ENCODE measurements at regions not wholly inside any gene's neighbourhood (a gene's known extent, or its start where the extent isn't known, plus 50 kb on each side); places are given as distances from the start of the nearest gene placed in this dataset.

DNA sequence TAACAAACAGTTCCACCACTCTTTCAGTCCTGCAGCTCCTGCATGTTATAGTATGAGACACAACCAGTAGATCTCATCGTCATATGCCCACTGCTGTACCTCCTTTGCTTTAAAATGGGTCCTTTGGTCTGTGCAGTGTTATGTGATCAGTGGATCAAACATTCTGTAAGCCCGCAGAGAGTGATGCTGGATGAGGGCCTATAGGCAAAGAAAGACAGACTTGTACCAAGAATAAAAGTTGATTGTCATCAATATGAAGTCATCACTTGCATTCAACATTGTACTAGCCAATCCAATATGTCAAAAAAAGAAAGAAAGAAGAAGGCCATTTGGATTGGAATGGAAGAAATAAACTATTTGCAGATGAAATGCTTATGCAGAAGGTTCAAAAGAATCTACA lies 79.8 kb upstream of the PHYHIPL start:
- no peak for FAIRE-seq

DNA sequence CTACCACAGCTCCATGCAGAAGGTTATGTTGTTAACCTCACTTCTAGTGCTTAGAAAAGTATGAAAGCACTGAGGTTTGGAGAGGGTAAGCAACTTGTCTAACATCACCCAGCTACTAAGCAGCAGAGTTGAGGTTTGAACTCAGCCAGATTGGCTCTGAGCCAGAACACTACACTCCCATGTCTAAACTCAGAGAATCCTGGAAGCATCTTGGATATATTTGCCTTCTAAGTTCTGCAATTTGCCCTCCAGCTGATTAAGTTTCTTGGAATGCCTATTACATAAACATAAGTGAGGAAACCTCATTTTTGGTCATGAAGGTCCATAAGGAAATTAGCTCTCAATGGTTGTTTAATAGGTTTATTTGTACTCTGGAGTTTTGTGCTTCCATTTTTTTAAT lies 78.1 kb upstream of the PHYHIPL start:
- FAIRE-seq: no peak

DNA sequence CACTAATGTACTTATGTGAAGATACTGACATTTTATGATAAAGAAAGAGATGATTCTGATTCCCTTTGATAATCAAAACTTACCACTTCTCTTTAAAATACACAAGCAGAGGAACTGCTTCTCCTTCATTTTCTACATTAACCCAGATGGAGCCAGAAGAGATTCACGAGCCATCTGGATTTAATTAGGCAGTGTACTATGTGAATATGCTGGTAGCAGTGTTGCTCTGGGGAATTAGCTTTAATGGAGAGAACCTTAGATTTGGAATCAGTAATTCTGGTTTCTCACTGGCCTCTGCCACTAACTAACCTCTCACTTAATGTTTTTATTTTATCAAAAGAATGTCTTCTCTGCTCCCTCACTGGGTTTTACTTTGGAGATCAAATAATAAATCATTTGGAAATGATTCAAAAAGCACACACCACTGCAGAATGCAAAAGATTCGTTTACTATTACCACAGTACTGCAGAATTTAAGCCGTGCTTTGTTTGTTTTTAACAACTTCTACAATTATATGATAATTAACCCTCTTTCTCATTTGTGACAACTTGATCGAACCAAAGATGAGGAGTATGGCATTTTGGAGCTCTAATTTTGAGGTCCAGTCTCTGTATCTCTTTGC lies 77.5 kb upstream of the PHYHIPL start:
- FAIRE-seq: no peak

DNA sequence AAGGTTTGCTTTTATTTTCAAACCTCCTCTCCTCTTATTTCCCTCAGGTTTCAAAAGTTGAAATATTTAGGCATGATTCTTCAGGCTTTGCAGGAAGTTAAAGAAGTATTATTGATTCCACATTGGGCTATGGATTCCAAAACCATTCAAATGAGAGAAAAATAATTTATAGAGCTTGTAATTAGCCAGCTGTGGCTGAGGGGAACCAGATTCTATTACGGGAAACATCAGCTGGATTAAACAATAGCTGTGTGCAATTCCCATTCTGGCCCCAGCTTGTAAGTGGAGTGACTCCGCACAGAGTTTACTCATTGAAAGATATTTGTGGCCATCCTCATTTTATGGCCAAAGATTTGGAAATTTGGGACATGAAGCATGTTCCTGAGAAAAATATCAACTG lies 77.0 kb upstream of the PHYHIPL start:
- FAIRE-seq: no peak

DNA sequence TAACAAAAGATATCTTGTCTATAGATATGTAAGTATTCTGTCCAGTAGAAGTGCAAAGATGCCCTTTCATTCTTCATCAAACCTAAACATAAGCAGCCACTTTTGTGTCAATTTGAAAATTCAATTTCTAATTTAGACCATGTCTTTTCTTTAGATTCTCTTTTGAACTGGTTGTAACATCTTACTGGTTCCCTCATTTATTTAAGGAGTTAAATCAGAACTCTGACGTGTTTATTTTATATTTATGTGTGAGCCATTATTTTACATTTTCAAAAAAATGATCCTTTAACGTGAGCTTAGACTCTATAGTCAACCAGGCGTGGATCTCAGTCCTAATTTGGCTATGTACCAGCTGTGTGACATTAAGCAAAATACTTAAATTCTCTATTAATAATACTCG lies 74.0 kb upstream of the PHYHIPL start:
- FAIRE-seq: no peak

DNA sequence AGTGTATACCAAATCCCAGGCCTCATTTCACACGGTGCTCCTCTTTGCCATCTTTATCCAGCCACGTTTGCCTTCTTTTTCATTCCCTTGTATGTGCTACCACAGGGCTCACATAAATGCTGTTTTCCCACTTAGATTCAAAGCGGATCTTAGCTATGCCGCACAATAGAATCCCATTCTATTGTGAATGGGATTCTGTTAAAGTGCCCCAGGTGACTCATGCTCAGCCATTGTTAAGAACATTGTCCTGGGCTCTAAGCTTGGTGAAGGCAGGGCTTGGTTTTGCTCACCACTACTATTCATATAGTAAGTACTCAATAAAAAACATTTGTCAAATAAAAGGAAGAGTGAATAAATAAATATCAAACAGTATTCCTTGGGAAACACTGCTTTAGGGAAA lies 72.3 kb upstream of the PHYHIPL start:
- FAIRE-seq: no peak

DNA sequence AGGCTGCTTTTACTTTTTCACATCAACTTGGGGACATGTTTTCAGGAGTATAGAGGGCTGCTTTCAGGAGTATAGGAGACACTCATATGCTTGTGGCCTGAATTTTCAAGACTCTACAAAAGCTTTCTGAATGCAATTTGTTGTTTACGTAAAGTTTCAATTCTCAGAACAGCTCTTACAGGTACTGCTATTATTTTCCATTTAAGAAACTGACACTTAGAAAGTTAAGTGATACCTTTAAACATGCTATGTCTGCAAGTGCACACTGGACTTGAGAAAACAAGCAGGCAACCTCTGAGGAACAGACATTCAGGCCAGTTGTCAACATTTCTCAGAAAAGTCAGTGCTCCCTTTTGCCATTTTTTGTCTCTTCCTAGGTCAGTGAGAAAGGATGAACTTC lies 70.0 kb upstream of the PHYHIPL start:
- FAIRE-seq: no peak

DNA sequence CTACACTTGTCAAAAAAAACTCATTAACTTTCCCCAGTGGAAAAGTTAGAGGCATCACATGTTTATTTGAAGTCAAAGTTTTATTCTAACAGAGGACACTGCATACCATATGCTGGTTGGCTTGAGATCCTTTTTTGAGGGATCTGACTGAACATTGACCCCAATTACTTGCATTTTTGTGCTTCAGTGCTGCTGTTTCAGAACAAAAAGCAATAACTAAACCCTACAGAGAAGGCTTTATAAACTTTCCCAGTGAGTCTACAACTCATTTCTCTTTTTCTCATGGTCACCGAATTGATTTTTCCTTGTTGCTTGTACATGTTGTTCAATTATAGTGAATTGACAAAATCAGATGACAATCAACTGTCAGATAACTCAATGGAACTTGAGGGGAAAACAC lies 69.3 kb upstream of the PHYHIPL start:
- FAIRE-seq: no peak

DNA sequence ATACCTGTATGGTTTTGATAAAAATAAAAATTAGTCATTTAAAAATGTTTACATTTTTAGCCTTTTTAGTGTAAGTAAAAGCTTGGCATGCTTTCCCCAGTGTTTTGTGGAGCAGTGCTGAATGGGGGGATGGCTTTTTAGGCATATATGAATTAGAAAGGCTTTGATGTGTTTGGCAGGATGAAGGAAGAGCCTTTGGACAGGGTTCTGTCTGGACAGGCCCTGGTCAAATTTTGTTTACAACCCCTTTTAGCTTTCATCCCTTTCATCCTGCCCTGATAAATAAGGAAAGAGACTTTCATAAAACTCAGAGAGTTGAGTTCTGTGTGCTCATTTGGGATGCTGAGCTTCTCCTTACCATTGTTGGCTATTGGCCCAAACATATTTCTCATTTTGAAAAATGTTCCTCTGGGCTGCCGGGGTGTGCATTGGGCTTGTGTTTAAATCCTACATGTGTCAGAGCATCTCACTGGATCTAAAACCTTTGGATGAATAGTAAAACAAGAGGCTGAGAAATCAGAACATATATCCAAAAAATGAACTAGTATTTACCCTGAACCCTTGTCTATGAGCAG lies 68.1 kb upstream of the PHYHIPL start:
- FAIRE-seq: no peak

DNA sequence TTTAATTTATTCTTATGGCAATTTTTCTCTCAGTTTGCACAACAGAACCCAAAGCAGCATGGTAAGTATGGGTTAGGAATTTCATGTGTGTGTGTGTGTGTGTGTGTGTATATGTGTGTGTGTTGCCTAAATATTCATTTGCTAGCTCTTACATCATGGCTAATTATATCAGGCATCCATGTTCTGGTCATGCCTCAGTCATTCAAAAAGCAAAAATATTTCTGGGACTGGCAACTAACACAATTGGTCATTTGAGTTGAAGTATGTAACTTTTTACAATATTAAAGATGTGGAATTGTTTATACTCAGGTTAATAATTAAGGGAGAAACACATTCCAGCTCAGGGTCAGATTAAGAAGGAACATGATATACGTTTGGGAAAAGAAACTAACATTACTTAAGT lies 67.6 kb upstream of the PHYHIPL start:
- FAIRE-seq: no peak

DNA sequence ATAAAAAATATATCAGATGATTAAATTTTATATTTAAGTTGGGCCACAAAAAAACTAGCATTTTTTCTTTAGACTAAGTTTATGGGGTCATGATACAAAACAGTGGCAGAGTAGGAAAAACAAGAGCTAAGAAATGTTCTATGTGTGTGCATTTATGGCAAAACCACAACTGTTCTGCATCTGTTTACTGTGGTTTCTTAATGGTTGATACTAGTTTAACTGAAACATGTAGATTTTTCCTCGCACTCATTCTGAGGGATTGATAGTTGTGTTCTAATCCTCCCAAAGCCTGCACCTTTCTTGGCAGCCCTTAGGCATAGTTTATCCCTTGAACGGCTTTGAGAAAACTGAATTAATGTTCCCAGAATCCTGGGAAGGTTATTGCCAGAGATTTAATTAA lies 66.6 kb upstream of the PHYHIPL start:
- no peak for FAIRE-seq

DNA sequence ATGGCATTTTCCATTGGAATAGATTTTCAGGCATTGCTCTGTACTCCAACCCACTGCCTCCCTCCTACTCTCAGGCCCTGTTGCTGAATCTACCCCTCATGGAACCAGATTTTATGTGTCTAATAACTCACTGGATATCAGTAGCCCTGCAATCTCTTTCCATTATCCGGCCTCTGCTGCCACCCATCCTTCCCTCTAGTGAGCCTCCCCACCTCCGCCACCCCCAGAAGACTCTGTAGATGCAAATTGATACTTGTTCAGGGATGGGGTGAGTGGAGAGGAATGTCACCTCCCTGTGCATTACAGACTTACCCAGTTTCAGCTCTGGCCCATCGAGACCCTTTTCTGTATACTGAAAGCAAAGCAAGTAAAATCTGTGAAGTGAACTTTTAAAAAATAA lies 52.3 kb upstream of the PHYHIPL start:
- no peak for FAIRE-seq

DNA sequence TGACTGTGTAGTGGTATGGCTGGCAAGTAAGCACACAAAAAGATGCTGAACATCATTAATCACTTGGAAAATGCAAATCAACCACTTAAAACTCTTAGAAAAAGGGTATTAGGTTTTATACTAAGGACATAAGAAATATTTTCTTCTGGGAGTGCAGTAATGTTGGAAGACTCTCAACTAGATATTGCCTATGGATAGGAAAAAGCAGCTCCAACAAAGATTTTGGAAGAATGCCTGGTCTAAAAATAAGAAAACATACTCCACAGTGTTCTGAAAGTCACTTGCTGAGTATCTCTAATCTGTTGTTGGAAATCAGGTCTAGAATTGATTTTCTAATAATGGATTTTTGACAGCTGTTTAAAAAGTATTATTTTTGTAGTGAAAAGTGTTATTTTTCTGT lies 50.8 kb upstream of the PHYHIPL start:
- no peak for FAIRE-seq

DNA sequence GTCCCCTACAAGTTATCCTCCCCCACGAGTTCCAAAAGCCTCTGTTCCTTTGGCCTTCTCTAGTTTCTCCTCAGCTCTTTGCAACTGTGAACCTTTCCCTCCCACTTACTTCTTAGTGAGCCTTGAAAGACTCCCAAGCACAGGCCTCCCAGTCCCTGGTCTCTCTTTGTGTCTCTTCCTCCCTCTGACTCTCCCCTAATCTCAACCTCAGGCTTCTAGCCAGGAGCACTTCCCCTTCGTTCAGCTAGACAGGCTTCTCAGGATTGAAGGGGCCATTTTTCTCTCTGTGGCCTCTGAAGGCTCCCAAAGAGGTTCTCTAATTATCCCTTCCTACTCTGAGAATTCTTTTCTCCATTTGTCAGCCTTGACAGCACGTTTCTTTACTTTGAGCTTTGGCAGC lies 50.2 kb upstream of the PHYHIPL start:
- no peak for FAIRE-seq

All from G401.6 (cell line).